Uterus (tissue), 2 donors: ENCODE measurements at regions not wholly inside any gene's neighbourhood (a gene's known extent, or its start where the extent isn't known, plus 50 kb on each side); places are given as distances from the start of the nearest gene placed in this dataset.

Experiments used
- POLR2A ChIP-seq, 2 donors: fragments of 450-650 bp; IDR thresholded peaks; one replicate each; pipeline ENCODE4 v1.6.1; 2016; ENCODE audit warnings: antibody characterized with exemption in 2 of 2, mild to moderate bottlenecking in 1 of 2, moderate library complexity in 1 of 2
- TF ChIP-seq, protein P1 (sequence below), 4 experiments: fragments of 200-600 bp in 2 of 4; fragments of 450-650 bp in 2 of 4; sonication (generic) in 2 of 4; IDR thresholded peaks; one replicate each; pipeline ENCODE4 v1.5.1; 2016 to 2019; ENCODE audit warnings: antibody characterized with exemption in 4 of 4, mild to moderate bottlenecking in 2 of 4, moderate library complexity in 1 of 4

DNA sequence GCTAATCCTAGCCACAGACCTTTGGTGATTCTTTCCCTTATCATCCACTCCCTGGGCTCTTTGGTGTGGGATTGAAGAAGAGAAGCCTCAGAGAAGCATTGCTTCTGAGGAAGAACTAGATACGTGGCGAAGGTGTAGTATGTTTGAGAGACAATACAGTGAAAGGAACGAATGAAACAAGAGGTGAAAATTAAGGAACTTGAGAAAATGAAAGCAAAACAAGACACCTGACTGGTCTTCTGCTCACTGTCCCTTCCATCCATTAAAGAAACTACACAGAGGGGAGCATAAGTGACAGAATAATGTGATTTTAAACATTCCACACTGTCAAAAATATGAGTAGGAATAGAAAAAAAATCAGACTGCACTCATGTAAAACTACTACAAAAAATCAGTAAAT is 219.6 kb upstream of the NPSR1 start:
- TF ChIP-seq, protein P1, sequence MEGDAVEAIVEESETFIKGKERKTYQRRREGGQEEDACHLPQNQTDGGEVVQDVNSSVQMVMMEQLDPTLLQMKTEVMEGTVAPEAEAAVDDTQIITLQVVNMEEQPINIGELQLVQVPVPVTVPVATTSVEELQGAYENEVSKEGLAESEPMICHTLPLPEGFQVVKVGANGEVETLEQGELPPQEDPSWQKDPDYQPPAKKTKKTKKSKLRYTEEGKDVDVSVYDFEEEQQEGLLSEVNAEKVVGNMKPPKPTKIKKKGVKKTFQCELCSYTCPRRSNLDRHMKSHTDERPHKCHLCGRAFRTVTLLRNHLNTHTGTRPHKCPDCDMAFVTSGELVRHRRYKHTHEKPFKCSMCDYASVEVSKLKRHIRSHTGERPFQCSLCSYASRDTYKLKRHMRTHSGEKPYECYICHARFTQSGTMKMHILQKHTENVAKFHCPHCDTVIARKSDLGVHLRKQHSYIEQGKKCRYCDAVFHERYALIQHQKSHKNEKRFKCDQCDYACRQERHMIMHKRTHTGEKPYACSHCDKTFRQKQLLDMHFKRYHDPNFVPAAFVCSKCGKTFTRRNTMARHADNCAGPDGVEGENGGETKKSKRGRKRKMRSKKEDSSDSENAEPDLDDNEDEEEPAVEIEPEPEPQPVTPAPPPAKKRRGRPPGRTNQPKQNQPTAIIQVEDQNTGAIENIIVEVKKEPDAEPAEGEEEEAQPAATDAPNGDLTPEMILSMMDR (IDR thresholded peaks at IDR 0.05): no peak
- TF ChIP-seq POLR2A (IDR thresholded peaks at IDR 0.05): no peak
